Stimulated activated CD4-positive, alpha-beta T cell treated with anti-CD3 and anti-CD28 coated beads, Interleukin-1b, Interleukin-23, amount 100 ng/mL, for 4 hours (primary cell): ENCODE measurements at regions not wholly inside any gene's neighbourhood (a gene's known extent, or its start where the extent isn't known, plus 50 kb on each side); places are given as distances from the start of the nearest gene placed in this dataset.
"Not testable (repeated sequence)": the region's sequence is repeated elsewhere in the genome, so short reads cannot be mapped to it uniquely, and the experiment has no call there.

Experiments used
- DNase-seq, 2 donors: peaks; one replicate each; pipeline ENCODE4 v3.0.0-alpha.2; 2020; ENCODE audit warnings: low read depth in 2 of 2

- no peak for DNase-seq
Observed at GRCh38 chr7:109462171-109462570, 892.5 kb downstream of the DNAJB9 start.

GRCh38 chr7:109467729-109468128 is 898.1 kb downstream of the DNAJB9 start:
- not testable (repeated sequence) for DNase-seq

- DNase-seq, result no peak
Observed at GRCh38 chr7:109473172-109473571, 903.5 kb downstream of the DNAJB9 start.

- no peak for DNase-seq
Observed at GRCh38 chr7:109476409-109476808, 906.7 kb downstream of the DNAJB9 start.

- DNase-seq, result no peak
Observed at GRCh38 chr7:109479388-109479787, 909.7 kb downstream of the DNAJB9 start.

- DNase-seq, result not testable (repeated sequence)
Observed at GRCh38 chr7:109490607-109491006, 920.9 kb downstream of the DNAJB9 start.

DNA sequence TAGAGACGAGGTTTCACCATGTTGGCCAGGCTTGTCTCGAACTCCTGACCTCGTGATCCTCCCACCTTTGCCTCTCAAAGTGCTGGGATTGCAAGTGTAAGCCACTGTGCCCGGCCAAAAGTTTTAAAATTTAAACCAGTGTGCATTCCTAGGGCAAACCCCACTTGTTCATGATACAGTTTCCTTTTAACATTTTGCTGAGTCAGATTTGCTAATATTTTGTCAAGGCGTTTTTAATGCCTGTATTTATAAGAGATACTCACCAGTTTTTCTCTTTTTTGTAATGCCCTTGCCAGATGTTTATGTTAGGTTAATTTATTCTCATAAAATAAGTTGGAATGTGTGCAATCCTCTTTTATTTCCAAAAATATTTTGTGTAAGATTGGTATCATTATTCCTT is 927.4 kb downstream of the DNAJB9 start:
- DNase-seq, result no peak

- DNase-seq, result no peak
Observed at GRCh38 chr7:109498131-109498530, 928.5 kb downstream of the DNAJB9 start.

- no peak for DNase-seq
Observed at GRCh38 chr7:109503421-109503820, 933.7 kb downstream of the DNAJB9 start.

- DNase-seq, result no peak
Observed at GRCh38 chr7:109522585-109522984, 952.9 kb downstream of the DNAJB9 start.

GRCh38 chr7:109527833-109528232 is 958.2 kb downstream of the DNAJB9 start:
- DNase-seq, result no peak

GRCh38 chr7:109529712-109530111 is 960.0 kb downstream of the DNAJB9 start:
- no peak for DNase-seq

DNA sequence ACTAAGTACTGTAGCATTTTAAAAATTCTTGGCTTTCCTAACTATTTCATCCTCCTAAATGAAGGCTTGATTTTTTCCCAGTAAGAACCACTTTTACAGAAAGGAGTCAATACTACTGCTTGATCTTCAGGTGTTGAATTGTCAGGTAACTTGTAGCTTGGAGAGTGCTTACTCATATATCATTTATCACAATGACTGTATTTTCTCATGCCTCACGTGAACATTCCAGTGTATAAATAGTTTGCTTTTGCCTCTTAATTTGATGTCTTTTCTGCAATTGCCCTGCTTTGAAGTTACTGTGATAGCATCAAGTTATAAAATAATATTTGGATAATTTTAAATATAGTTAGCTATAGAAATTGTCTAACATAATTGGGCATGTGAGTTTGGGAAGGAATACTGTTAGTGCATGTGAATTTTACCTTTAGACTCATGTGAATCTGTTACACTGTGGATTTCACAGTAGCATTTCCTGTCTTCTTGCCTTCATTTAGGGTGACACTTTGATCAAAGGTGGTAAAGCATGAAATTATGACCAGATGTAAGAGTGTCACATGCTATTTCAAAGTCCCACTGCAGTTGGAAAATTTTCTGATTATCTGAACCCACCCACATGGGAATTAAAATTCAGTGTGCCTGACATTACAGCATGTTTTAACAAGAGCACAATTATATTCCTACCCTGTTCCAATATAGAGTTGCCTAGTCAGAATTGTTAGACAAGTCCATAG is 962.8 kb downstream of the DNAJB9 start:
- DNase-seq, result no peak

DNA sequence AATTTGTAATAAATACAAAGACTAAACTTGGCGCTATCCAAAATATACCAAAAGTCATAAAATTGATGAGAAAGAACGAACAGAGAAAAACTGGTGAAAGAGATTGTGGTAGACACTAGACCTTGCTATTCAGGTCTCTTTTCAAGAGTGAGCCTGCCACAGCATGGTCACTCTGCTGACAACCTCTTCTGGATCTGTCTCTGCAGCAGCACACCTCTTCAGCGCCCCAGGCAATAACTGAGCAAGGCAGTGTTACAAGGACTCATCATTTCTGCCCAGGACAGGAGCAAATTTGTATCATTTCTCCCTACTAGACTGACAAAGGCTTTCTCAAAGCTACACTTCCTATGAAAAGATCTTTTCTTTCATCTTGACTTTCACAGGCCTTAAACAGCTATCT is 976.0 kb downstream of the DNAJB9 start:
- no peak for DNase-seq

- no peak for DNase-seq
Observed at GRCh38 chr7:109549471-109550193, 980.0 kb downstream of the DNAJB9 start.

DNA sequence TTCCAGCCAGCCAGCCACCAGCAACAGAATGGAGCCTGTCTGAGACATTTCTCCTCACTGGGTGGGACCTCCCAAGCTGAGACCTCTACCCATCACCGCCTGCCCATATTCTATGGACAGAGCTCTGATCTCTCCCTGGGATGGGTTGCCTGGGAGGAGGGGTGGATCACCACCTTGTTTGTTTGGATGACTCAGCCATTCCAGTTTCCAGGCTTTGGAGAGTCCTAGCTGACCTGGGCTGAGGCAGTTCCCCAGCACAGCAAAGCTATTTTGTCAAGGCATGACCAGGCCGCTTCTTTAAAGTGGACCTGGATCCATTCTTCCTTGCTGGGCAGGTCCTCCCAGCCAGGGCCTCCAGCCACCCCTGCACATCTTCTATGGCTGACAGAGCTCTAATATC is 982.3 kb downstream of the DNAJB9 start:
- no peak for DNase-seq

DNA sequence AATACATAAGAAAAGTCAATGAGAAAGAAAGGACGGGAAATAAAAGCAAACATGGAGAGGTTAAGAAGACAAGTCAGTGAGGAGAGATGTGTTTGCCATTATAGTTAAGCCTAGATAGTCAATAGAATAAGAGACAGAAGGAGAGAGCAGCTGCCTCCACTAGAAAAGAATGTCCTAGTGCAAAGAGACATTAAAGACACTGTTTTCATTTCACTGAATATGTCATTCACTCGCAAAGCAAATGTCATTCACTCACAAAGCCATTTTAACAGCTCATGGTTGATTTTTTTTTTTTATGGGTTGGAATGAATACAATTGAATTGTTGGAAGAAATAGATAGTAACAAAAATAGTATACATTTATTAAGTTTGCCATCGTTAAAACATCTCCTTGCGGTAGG is 1007.6 kb downstream of the DNAJB9 start:
- DNase-seq, result no peak

- no peak for DNase-seq
Observed at GRCh38 chr7:109579901-109580300, 1010.2 kb downstream of the DNAJB9 start.

DNA sequence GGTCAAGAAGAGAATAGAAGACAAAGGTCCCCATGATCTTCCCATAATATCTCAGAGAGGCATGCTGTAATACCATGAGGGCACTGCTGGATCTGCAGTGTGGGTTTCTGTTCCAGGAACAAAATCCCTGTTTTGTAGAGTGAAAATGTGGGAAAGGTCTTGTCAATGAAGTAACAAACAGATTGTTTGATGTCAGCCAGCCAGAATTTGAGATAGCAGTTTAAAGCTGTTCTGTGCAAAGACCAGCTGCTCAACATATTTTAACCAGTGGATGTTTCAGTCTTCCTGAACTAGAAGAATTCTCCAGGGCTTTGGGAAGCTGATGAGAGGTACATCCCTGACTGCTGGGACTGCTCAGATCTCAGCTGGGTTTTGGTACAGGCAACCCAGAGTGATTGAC is 1012.5 kb downstream of the DNAJB9 start:
- DNase-seq, result no peak

GRCh38 chr7:109596948-109597347 is 1027.3 kb downstream of the DNAJB9 start:
- DNase-seq, result not testable (repeated sequence)

- no peak for DNase-seq
Observed at GRCh38 chr7:109611656-109612055, 1042.0 kb downstream of the DNAJB9 start.

DNA sequence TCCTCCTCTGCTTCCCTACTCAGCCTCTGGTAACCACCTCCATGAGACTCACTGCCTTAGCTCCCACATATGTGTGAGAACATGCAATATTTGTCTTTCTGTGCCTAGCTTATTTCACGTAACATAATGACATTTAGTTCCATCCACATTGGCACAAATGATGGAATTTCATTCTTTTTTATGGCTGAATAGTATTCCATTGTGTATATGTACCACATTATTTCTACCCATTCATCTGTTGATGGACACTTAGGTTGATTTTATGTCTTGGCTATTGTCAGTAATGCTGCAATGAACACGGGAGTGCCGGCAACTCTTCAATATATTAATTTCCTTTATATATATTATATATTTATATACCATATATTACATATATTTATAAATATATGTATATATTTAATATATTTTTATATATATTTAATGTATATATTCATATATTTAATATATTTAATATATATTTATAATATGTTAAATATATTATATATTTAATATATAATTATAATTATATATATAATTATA is 1046.9 kb downstream of the DNAJB9 start:
- DNase-seq, result no peak

DNA sequence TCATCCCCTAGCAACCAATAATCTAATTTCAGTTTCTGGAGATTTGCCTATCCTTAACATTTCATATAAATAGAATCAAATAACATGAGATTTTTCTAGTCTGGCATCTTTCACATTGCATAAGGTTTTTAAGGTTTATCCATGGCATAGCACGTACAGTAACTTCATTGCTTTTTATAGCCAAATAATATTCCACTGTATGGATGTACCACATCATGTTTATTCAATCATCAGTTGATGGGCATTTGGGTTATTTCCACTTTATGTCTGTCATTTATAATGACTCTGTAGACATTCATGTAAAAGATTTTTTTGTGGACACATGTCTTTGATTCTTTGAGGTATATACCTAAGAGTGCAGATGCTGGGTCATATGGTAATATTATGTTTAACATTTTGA is 1052.6 kb downstream of the DNAJB9 start:
- DNase-seq, result no peak
